ENCODE measurements at regions not wholly inside any gene's neighbourhood (a gene's known extent, or its start where the extent isn't known, plus 50 kb on each side); places are given as distances from the start of the nearest gene placed in this dataset.
"Not testable (repeated sequence)": the region's sequence is repeated elsewhere in the genome, so short reads cannot be mapped to it uniquely, and the experiment has no call there.

GRCh38 chr11:89545691-89546090 lies 54.5 kb upstream of the NOX4 start:
- H3K4me3 ChIP-seq (ENCODE audit: low read length), result no peak overlapping the region
- no peak for DNase-seq (ENCODE audit: low read depth)
- TF ChIP-seq CTCF (conservative IDR thresholded peaks at IDR 0.05; ENCODE audit: low read depth, low read length), result no peak

GRCh38 chr11:89555781-89556180 lies 64.6 kb upstream of the NOX4 start:
- DNase-seq (ENCODE audit: low read depth); H3K4me3 ChIP-seq (ENCODE audit: low read length): not testable (repeated sequence)

- DNase-seq (ENCODE audit: low read depth), result not testable (repeated sequence)
Measured at GRCh38 chr11:89556731-89557707, 65.8 kb upstream of the NOX4 start.

GRCh38 chr11:89560598-89560997 lies 69.4 kb upstream of the NOX4 start:
- not testable (repeated sequence) for H3K4me3 ChIP-seq (ENCODE audit: low read length); DNase-seq (ENCODE audit: low read depth)

More at GRCh38 chr11:89556731-89557707, 65.8 kb upstream of the NOX4 start:
- not testable (repeated sequence) for H3K4me3 ChIP-seq (ENCODE audit: low read length)

- not testable (repeated sequence) for H3K4me3 ChIP-seq (ENCODE audit: low read length); DNase-seq (ENCODE audit: low read depth)
Measured at GRCh38 chr11:89562731-89563130, 71.6 kb upstream of the NOX4 start.

- no peak for TF ChIP-seq CTCF (conservative IDR thresholded peaks at IDR 0.05; ENCODE audit: low read depth, low read length)
- no peak for DNase-seq (ENCODE audit: low read depth)
- no peak overlapping the region for H3K4me3 ChIP-seq (ENCODE audit: low read length)
Measured at GRCh38 chr11:89566972-89567371, 75.8 kb upstream of the NOX4 start.

- DNase-seq (ENCODE audit: low read depth), result peak; percentile 37
- not testable (repeated sequence) for H3K4me3 ChIP-seq (ENCODE audit: low read length)
Measured at GRCh38 chr11:89569387-89569786, 78.2 kb upstream of the NOX4 start.

GRCh38 chr11:89571706-89572105 lies 80.5 kb upstream of the NOX4 start:
- not testable (repeated sequence) for DNase-seq (ENCODE audit: low read depth); H3K4me3 ChIP-seq (ENCODE audit: low read length)

- DNase-seq (ENCODE audit: low read depth); H3K4me3 ChIP-seq (ENCODE audit: low read length): not testable (repeated sequence)
Measured at GRCh38 chr11:89575846-89576245, 84.7 kb upstream of the NOX4 start.

GRCh38 chr11:89577428-89577827 lies 86.3 kb upstream of the NOX4 start:
- DNase-seq (ENCODE audit: low read depth); H3K4me3 ChIP-seq (ENCODE audit: low read length): not testable (repeated sequence)

- no peak overlapping the region for H3K4me3 ChIP-seq (ENCODE audit: low read length)
- TF ChIP-seq CTCF (conservative IDR thresholded peaks at IDR 0.05; ENCODE audit: low read depth, low read length), result no peak
- no peak for DNase-seq (ENCODE audit: low read depth)
Measured at GRCh38 chr11:89583580-89583979, 92.4 kb upstream of the NOX4 start.

GRCh38 chr11:89585046-89585445 lies 93.9 kb upstream of the NOX4 start:
- not testable (repeated sequence) for H3K4me3 ChIP-seq (ENCODE audit: low read length); DNase-seq (ENCODE audit: low read depth)

GRCh38 chr11:89585471-89585870 lies 94.3 kb upstream of the NOX4 start:
- not testable (repeated sequence) for DNase-seq (ENCODE audit: low read depth); H3K4me3 ChIP-seq (ENCODE audit: low read length)

- not testable (repeated sequence) for DNase-seq (ENCODE audit: low read depth); H3K4me3 ChIP-seq (ENCODE audit: low read length)
Measured at GRCh38 chr11:89589413-89589812, 98.2 kb upstream of the NOX4 start.

- not testable (repeated sequence) for H3K4me3 ChIP-seq (ENCODE audit: low read length); DNase-seq (ENCODE audit: low read depth)
Measured at GRCh38 chr11:89590008-89590632, 98.9 kb upstream of the NOX4 start.

GRCh38 chr11:89601263-89601662 lies 108.8 kb upstream of the TRIM77 start:
- H3K4me3 ChIP-seq (ENCODE audit: low read length), result not testable (repeated sequence)
- peak; percentile 44 for DNase-seq (ENCODE audit: low read depth)
